ENCODE measurements at regions not wholly inside any gene's neighbourhood (a gene's known extent, or its start where the extent isn't known, plus 50 kb on each side); places are given as distances from the start of the nearest gene placed in this dataset.

- H2AFZ ChIP-seq (ENCODE audit: low read length), result no peak overlapping the region
- no peak overlapping the region for H3K9ac ChIP-seq (ENCODE audit: low read length)
- no peaks in the 10 kb centered on the region for H4K20me1 ChIP-seq (ENCODE audit: low read length)
- H3K4me2 ChIP-seq (ENCODE audit: low read length), result no peak overlapping the region
- no peak overlapping the region for H3K27ac ChIP-seq (ENCODE audit: low read length)
- ChIA-PET CTCF (no interaction called here), POLR2A (ENCODE audit: unreplicated experiment) (no interaction called here)
- no peak overlapping the region for H3K4me3 ChIP-seq (ENCODE audit: low read length)
- no peak for ATAC-seq
- no peaks in the 10 kb centered on the region for H3K36me3 ChIP-seq (ENCODE audit: low read depth, low read length)
- H3K9me2 ChIP-seq (replicated peaks; ENCODE audit: low read length), result no peaks in the 10 kb centered on the region
- H3K79me2 ChIP-seq (ENCODE audit: low read length), result no peaks in the 10 kb centered on the region
- no peak for TF ChIP-seq EZH2phosphoT487 (IDR thresholded peaks at IDR 0.05; ENCODE audit: borderline replicate concordance, low read length)
- TF ChIP-seq CTCF (conservative IDR thresholded peaks at IDR 0.05; ENCODE audit: low read depth, low read length), result no peak
- no peak for TF ChIP-seq EZH2 (IDR thresholded peaks at IDR 0.05; ENCODE audit: low read length, unreplicated experiment)
- BruUV-seq (replicated peaks), result no TSS peak
- DNase-seq, result no peak
- intact Hi-C loops (cut with micrococcal nuclease), result no loop called here
- H3F3A ChIP-seq (ENCODE audit: low read length, unreplicated experiment), result no peaks in the 10 kb centered on the region
- H3K9me3 ChIP-seq (ENCODE audit: low read length), result no peaks in the 10 kb centered on the region
- H3K27me3 ChIP-seq (ENCODE audit: low read length), result no peaks in the 10 kb centered on the region
- no peaks in the 10 kb centered on the region for H3K4me1 ChIP-seq (ENCODE audit: insufficient read depth, low read length)
These were observed 702.8 kb downstream of the LIG4 start for GRCh38 chr13:107512551-107512950.

GRCh38 chr13:107497661-107498060 is 717.7 kb downstream of the LIG4 start:
- no peaks in the 10 kb centered on the region for H3K27me3 ChIP-seq (ENCODE audit: low read length)
- no peak overlapping the region for H2AFZ ChIP-seq (ENCODE audit: low read length)
- H3K4me3 ChIP-seq (ENCODE audit: low read length), result no peak overlapping the region
- no peaks in the 10 kb centered on the region for H3K9me2 ChIP-seq (replicated peaks; ENCODE audit: low read length)
- no peaks in the 10 kb centered on the region for H3K9me3 ChIP-seq (ENCODE audit: low read length)
- BruUV-seq (replicated peaks), result no TSS peak
- intact Hi-C loops (cut with micrococcal nuclease), result no loop called here
- no peaks in the 10 kb centered on the region for H3K79me2 ChIP-seq (ENCODE audit: low read length)
- TF ChIP-seq EZH2phosphoT487 (IDR thresholded peaks at IDR 0.05; ENCODE audit: borderline replicate concordance, low read length) (no peak), CTCF (conservative IDR thresholded peaks at IDR 0.05; ENCODE audit: low read depth, low read length) (no peak), EZH2 (IDR thresholded peaks at IDR 0.05; ENCODE audit: low read length, unreplicated experiment) (no peak)
- no peaks in the 10 kb centered on the region for H3K36me3 ChIP-seq (ENCODE audit: low read depth, low read length)
- ATAC-seq, result no peak
- no peak overlapping the region for H3K27ac ChIP-seq (ENCODE audit: low read length)
- POLR2A ChIA-PET (ENCODE audit: unreplicated experiment), result no interaction called here
- H3K4me2 ChIP-seq (ENCODE audit: low read length), result no peak overlapping the region
- DNase-seq, result no peak
- H4K20me1 ChIP-seq (ENCODE audit: low read length), result no peaks in the 10 kb centered on the region
- H3F3A ChIP-seq (ENCODE audit: low read length, unreplicated experiment), result no peaks in the 10 kb centered on the region
- CTCF ChIA-PET, result no interaction called here
- no peaks in the 10 kb centered on the region for H3K4me1 ChIP-seq (ENCODE audit: insufficient read depth, low read length)
- H3K9ac ChIP-seq (ENCODE audit: low read length), result no peak overlapping the region

DNA sequence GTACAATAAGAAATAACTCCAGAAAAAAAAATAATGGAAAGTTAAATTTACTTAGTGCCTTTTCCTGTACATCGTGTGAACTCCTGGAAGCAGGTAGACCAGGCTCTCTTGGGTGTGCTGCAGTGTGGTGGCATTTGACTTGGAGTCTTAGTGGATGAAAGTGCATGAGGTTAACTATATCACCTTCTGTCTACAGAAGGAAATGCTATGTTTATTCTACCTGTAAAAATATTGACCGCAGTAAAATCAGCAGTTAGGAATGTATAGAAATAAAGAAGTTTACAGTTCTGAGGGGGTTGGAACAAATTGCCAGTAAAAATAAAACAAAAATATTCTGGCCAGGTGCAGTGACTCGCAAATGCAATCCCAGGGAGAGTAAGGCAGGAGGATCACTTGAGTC is 722.1 kb downstream of the LIG4 start:
- Histone ChIP-seq H4K20me1 (ENCODE audit: low read length) (no peaks in the 10 kb centered on the region), H3K9me2 (replicated peaks; ENCODE audit: low read length) (no peaks in the 10 kb centered on the region), H3K4me3 (ENCODE audit: low read length) (no peak overlapping the region), H3K9ac (ENCODE audit: low read length) (no peak overlapping the region), H3K27me3 (ENCODE audit: low read length) (no peaks in the 10 kb centered on the region), H3K27ac (ENCODE audit: low read length) (no peak overlapping the region), H3K9me3 (ENCODE audit: low read length) (no peaks in the 10 kb centered on the region), H3K4me2 (ENCODE audit: low read length) (no peak overlapping the region), H3K36me3 (ENCODE audit: low read depth, low read length) (no peaks in the 10 kb centered on the region), H3K4me1 (ENCODE audit: insufficient read depth, low read length) (no peaks in the 10 kb centered on the region), H2AFZ (ENCODE audit: low read length) (no peak overlapping the region), H3F3A (ENCODE audit: low read length, unreplicated experiment) (no peaks in the 10 kb centered on the region), H3K79me2 (ENCODE audit: low read length) (no peaks in the 10 kb centered on the region)
- intact Hi-C loops (cut with micrococcal nuclease), result loop anchor here (2.0 kb wide), 1 partner anchor 120 kb away; no protein-coding TSS in a partner anchor
- BruUV-seq (replicated peaks), result no TSS peak
- ATAC-seq (peak; percentile 86), DNase-seq (peak; percentile 49)
- TF ChIP-seq CTCF (conservative IDR thresholded peaks at IDR 0.05; ENCODE audit: low read depth, low read length), result no peak
- TF ChIP-seq EZH2 (IDR thresholded peaks at IDR 0.05; ENCODE audit: low read length, unreplicated experiment), result no peak
- no peak for TF ChIP-seq EZH2phosphoT487 (IDR thresholded peaks at IDR 0.05; ENCODE audit: borderline replicate concordance, low read length)
- ChIA-PET POLR2A (ENCODE audit: unreplicated experiment) (no interaction called here), CTCF (no interaction called here)

Measured in PC-3 (cell line).